GM12875 (cell line): ENCODE measurements at regions not wholly inside any gene's neighbourhood (a gene's known extent, or its start where the extent isn't known, plus 50 kb on each side); places are given as distances from the start of the nearest gene placed in this dataset.

ENCODE experiments used
- H3K4me3 ChIP-seq: one replicate; pipeline ENCODE4 v1.5.1; 2011; ENCODE audit warnings: low read depth, low read length, control low read depth
- TF ChIP-seq, protein P1 (sequence below): IDR thresholded peaks from 2 replicates; pipeline ENCODE4 v1.5.1; 2011; ENCODE audit warnings: low read depth, mild to moderate bottlenecking, control low read depth, inconsistent platforms, low read length, moderate library complexity, borderline replicate concordance; ENCODE audit not compliant: insufficient read depth

DNA sequence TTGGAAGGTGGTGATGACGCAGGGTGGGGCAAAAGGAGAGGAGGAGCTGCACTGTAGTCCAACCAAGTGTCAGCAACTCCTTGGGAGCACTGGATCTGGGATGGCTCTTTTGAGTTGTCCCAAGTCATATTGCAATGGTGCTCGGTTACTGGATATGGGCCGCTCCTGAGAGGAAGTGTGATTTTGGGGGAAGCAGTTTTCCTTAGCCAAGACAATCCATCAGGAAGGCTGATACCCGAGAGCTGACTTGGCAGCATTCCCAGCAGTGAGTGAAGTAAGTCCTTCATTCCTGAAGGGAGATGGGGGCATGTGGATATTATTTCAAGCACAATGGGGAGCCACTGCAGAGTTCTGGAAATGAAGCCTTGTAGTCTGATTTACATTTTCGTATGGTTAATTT is 354.1 kb downstream of the RFPL4B start:
- TF ChIP-seq, protein P1, sequence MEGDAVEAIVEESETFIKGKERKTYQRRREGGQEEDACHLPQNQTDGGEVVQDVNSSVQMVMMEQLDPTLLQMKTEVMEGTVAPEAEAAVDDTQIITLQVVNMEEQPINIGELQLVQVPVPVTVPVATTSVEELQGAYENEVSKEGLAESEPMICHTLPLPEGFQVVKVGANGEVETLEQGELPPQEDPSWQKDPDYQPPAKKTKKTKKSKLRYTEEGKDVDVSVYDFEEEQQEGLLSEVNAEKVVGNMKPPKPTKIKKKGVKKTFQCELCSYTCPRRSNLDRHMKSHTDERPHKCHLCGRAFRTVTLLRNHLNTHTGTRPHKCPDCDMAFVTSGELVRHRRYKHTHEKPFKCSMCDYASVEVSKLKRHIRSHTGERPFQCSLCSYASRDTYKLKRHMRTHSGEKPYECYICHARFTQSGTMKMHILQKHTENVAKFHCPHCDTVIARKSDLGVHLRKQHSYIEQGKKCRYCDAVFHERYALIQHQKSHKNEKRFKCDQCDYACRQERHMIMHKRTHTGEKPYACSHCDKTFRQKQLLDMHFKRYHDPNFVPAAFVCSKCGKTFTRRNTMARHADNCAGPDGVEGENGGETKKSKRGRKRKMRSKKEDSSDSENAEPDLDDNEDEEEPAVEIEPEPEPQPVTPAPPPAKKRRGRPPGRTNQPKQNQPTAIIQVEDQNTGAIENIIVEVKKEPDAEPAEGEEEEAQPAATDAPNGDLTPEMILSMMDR: no peak
- no peak overlapping the region for H3K4me3 ChIP-seq

DNA sequence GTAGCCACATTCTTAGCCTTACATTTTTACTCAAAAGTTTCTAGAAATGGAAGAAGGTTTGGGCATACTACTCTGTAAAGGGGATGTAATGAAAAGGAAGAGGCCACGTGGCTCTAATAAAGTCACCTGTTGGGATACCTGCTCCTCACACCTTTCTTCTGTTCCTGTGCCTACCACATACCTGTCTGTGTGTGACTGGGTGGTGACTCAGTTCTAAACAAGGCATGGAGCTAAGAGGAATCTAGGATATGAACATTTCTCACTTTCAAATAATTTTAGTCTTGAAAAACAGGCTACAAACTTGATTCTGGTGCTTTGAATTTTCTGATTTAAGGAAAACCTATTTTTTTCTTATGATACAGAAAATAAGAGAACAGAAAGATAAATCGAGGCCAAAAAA is 363.6 kb downstream of the RFPL4B start:
- TF ChIP-seq, protein P1: no peak
- H3K4me3 ChIP-seq: no peak overlapping the region

DNA sequence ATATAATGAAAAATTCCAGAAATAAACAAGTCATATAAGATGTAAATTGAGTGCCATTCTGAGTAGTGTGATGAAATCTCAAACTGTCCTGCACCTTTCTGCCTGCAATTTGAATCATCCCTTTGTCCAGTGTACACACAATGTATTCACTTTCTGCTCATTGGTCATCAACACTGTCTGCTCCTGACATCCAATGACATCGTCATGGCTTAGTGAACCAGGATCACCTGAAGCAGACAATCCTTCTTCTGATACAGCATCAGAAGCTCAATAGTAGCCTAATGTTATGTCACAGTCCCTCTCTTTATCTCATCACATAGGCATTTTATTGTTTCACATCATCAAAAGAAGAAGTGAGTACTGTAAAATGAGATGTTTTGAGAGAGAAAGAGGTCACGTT is 366.3 kb downstream of the RFPL4B start:
- no peak overlapping the region for H3K4me3 ChIP-seq
- TF ChIP-seq, protein P1: no peak

DNA sequence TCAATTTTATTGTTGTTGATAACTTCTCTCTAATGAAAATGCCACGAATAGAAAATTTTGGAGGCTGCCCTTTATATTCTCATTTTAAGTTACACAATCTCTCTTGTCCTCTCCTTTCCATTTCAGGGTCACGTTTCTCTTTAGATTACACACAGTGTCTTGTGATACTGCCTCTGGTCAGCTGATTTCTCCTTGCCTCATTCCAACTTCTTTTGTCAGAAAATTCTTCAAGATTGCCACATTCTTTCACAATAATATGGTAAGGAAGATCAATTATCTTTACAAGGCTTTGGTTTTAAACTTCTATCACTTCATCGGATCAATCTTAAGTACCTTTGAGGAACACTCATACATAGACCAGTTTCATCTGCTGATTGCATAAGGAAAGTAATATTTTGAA is 370.3 kb downstream of the RFPL4B start:
- TF ChIP-seq, protein P1: no peak

DNA sequence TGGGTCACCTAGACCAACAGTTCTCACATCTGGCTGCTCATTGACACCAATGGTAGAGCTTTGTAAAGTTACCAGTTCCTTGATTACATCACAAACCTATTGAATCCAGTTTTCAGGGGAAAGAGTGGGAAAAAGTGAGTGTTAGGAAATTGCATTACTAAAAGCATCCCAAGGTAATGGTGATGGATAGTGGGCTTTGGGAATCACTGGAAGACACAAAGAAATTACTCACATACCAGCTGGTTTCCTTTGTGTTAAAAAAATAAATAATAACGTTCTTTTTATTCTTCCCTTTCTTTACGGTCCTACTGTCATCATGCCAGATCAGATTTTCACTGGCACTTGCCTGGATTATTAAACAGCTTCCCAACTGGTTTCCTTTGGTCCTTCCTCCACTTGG is 370.7 kb downstream of the RFPL4B start:
- TF ChIP-seq, protein P1: no peak
- H3K4me3 ChIP-seq: no peak overlapping the region

More for the DNA sequence above, 370.3 kb downstream of the RFPL4B start:
- no peak overlapping the region for H3K4me3 ChIP-seq

DNA sequence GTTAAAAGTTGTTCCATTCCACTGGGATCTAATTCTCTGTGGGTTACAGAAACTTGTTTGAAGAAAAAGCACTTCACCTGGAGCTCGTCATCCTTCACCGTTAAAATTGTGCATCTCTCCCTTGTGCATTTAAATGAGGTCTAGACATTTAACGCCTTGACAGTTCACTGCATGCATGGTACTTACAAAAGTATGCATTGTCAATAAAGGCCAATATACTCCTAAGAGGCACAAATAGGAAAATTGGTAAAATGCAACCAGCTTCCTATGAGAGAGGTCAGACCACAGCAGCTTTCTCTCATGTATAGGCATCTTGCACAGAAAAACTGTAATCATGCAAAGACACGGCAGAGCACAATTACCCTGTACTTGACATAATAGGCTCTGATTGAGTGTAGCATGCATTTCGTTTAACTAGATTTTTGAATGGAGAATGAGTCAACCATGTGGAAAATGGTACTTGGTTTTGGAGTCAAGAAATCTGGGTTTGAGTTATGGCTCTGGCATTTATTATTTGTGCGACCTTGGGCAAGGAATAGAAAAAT is 378.5 kb downstream of the RFPL4B start:
- TF ChIP-seq, protein P1: no peak
- no peak overlapping the region for H3K4me3 ChIP-seq

DNA sequence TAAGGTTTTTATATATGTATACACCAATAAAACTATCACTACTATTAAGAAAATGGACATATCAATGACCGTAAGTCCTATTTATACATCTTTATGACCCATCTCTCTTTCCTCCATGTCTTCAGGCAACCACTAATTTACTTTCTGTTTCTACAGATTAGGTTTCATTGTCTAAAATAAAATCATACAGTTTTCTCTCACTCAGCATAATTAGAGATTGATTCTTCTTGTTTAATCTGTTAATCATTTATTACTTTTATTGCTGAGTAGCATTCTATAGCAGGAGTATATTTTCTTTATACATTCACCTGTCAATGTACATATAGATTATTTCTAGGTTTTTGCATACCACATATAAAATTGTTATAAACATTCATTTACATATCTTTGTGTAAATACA is 388.0 kb downstream of the RFPL4B start:
- TF ChIP-seq, protein P1: no peak
- H3K4me3 ChIP-seq: no peak overlapping the region
